IMR-90 (cell line): ENCODE measurements at regions not wholly inside any gene's neighbourhood (a gene's known extent, or its start where the extent isn't known, plus 50 kb on each side); places are given as distances from the start of the nearest gene placed in this dataset.

Source experiments
- ATAC-seq: fragments of 200-7000 bp; cut with Tn5 transposase; 2 replicates; pipeline ENCODE4 v1.9.1; 2020; ENCODE audit warnings: low read depth, mild to moderate bottlenecking, moderate library complexity
- BruUV-seq: library from RNA; stranded (reverse); fragments of 400-500 nt; replicated peaks from 2 replicates; lab custom pipeline; 2021; lab: Mats Ljungman, UMichigan
- CTCF ChIA-PET: fragments of 300-600 bp; formaldehyde crosslinking; extraction: SDS; loops from one replicate; lab custom pipeline; 2021; ENCODE audit warnings: antibody characterized with exemption; lab: Yijun Ruan, JAX
- POLR2A ChIA-PET: fragments of 300-600 bp; sonication (Branson Sonifier 250); formaldehyde crosslinking; loops from one replicate; lab custom pipeline; 2022; ENCODE audit warnings: antibody characterized with exemption; ENCODE audit not compliant: unreplicated experiment; lab: Charles Lee
- DNase-seq: peaks from one replicate; pipeline ENCODE4 v3.0.0; 2013
- H2AFZ ChIP-seq: replicated peaks from 2 replicates; pipeline ENCODE3; 2013; ENCODE audit warnings: low read length, mild to moderate bottlenecking; ENCODE audit not compliant: poor library complexity
- H2AK5ac ChIP-seq: 2 replicates; pipeline ENCODE4 v1.6.1; 2013; ENCODE audit warnings: low read depth, low read length, inconsistent platforms
- H2AK9ac ChIP-seq: replicated peaks from 2 replicates; pipeline ENCODE3; 2013; ENCODE audit warnings: mild to moderate bottlenecking, low read depth, low read length, moderate library complexity; ENCODE audit not compliant: poor library complexity
- H2BK120ac ChIP-seq: 2 replicates; pipeline ENCODE4 v1.6.1; 2013; ENCODE audit warnings: low read depth, low read length, inconsistent platforms
- H2BK15ac ChIP-seq: 3 replicates; pipeline ENCODE4 v1.6.1; 2013; ENCODE audit warnings: low read depth, low read length, inconsistent platforms
- H2BK20ac ChIP-seq: 2 replicates; pipeline ENCODE4 v1.6.1; 2013; ENCODE audit warnings: low read depth, mild to moderate bottlenecking, inconsistent platforms, low read length, moderate library complexity
- H2BK5ac ChIP-seq: 2 replicates; pipeline ENCODE4 v1.6.1; 2013; ENCODE audit warnings: mild to moderate bottlenecking, low read depth, low read length, inconsistent platforms; ENCODE audit not compliant: poor library complexity, severe bottlenecking
- H3K14ac ChIP-seq: replicated peaks from 2 replicates; pipeline ENCODE4 v1.6.1; 2013; ENCODE audit warnings: low read depth, low read length, inconsistent platforms
- H3K18ac ChIP-seq: 2 replicates; pipeline ENCODE4 v1.6.1; 2013; ENCODE audit warnings: low read depth, low read length, control low read depth
- H3K23ac ChIP-seq: 2 replicates; pipeline ENCODE4 v1.6.1; 2013; ENCODE audit warnings: low read depth, low read length, inconsistent platforms
- H3K27ac ChIP-seq: 2 replicates; pipeline ENCODE4 v1.5.1; 2013; ENCODE audit warnings: mild to moderate bottlenecking, control low read depth, low read length; ENCODE audit not compliant: insufficient read depth
- H3K27me3 ChIP-seq: 2 replicates; pipeline ENCODE4 v1.6.1; 2013; ENCODE audit warnings: low read length; ENCODE audit not compliant: control insufficient read depth, insufficient read depth
- H3K36me3 ChIP-seq: 2 replicates; pipeline ENCODE4 v1.6.1; 2013; ENCODE audit warnings: low read length, mixed read lengths; ENCODE audit not compliant: control insufficient read depth, insufficient read depth
- H3K4ac ChIP-seq: 2 replicates; pipeline ENCODE4 v1.6.1; 2013; ENCODE audit warnings: low read depth, low read length, inconsistent platforms
- H3K4me1 ChIP-seq: 2 replicates; pipeline ENCODE4 v1.6.1; 2013; ENCODE audit warnings: low read length, mixed read lengths; ENCODE audit not compliant: control insufficient read depth, insufficient read depth
- H3K4me2 ChIP-seq: 2 replicates; pipeline ENCODE4 v1.6.1; 2013; ENCODE audit warnings: low read depth, mild to moderate bottlenecking, control low read depth, low read length, moderate library complexity
- H3K4me3 ChIP-seq: 2 replicates; pipeline ENCODE4 v1.5.1; 2013; ENCODE audit warnings: low read depth, mild to moderate bottlenecking, control low read depth, low read length, moderate library complexity; ENCODE audit not compliant: insufficient read depth
- H3K56ac ChIP-seq: 2 replicates; pipeline ENCODE4 v1.6.1; 2013; ENCODE audit warnings: low read length, inconsistent platforms; ENCODE audit not compliant: insufficient read depth; ENCODE audit errors: extremely low read depth
- H3K79me1 ChIP-seq, 2 experiments: 2 replicates each; pipeline ENCODE4 v1.6.1; 2013; ENCODE audit warnings: low read length in 2 of 2, inconsistent platforms in 1 of 2, low read depth in 1 of 2
- H3K9ac ChIP-seq: 2 replicates; pipeline ENCODE4 v1.6.1; 2013; ENCODE audit warnings: low read depth, low read length, control low read depth
- H3K9me1 ChIP-seq: 2 replicates; pipeline ENCODE4 v1.6.1; 2013; ENCODE audit warnings: low read length, inconsistent platforms; ENCODE audit not compliant: insufficient read depth
- H3K9me3 ChIP-seq: 2 replicates; pipeline ENCODE4 v1.6.1; 2013; ENCODE audit warnings: low read length; ENCODE audit not compliant: control insufficient read depth, insufficient read depth
- H4K20me1 ChIP-seq: 2 replicates; pipeline ENCODE4 v1.6.1; 2013; ENCODE audit warnings: low read length, inconsistent platforms; ENCODE audit not compliant: insufficient read depth
- H4K5ac ChIP-seq: 2 replicates; pipeline ENCODE4 v1.6.1; 2013; ENCODE audit warnings: mild to moderate bottlenecking, low read depth, low read length, control low read depth
- H4K8ac ChIP-seq, 2 experiments: 2 replicates each; pipeline ENCODE4 v1.6.1; 2013; ENCODE audit warnings: low read depth in 2 of 2, low read length in 2 of 2, control low read depth in 1 of 2, inconsistent platforms in 1 of 2
- H4K91ac ChIP-seq: 2 replicates; pipeline ENCODE4 v1.6.1; 2013; ENCODE audit warnings: low read depth, low read length, inconsistent platforms; ENCODE audit not compliant: insufficient read depth
- BHLHE40 ChIP-seq: fragments of 150-350 bp; IDR thresholded peaks from 2 replicates; pipeline ENCODE4 v1.6.1; 2016; ENCODE audit warnings: mild to moderate bottlenecking, low read depth, low read length
- CEBPB ChIP-seq: IDR thresholded peaks from 2 replicates; pipeline ENCODE4 v1.6.1; 2012; ENCODE audit warnings: low read depth, low read length, improper control_type of control experiment
- CHD1 ChIP-seq: IDR thresholded peaks from 2 replicates; pipeline ENCODE4 v1.6.1; 2012; ENCODE audit warnings: low read depth, low read length, improper control_type of control experiment
- CTCF ChIP-seq: conservative IDR thresholded peaks from 2 replicates; pipeline ENCODE4 v1.5.1; 2012; ENCODE audit warnings: mild to moderate bottlenecking, low read depth, low read length, improper control_type of control experiment
- ELK1 ChIP-seq: fragments of 150-350 bp; IDR thresholded peaks from 2 replicates; pipeline ENCODE4 v1.6.1; 2016; ENCODE audit warnings: low read depth, mild to moderate bottlenecking, low read length, moderate library complexity, borderline replicate concordance
- FOS ChIP-seq: fragments of 150-350 bp; IDR thresholded peaks from 2 replicates; pipeline ENCODE4 v1.6.1; 2016; ENCODE audit warnings: low read depth, low read length
- MAFK ChIP-seq: IDR thresholded peaks from 2 replicates; pipeline ENCODE4 v1.6.1; 2012; ENCODE audit warnings: low read depth, low read length, improper control_type of control experiment
- MAZ ChIP-seq: IDR thresholded peaks from 2 replicates; pipeline ENCODE4 v1.6.1; 2012; ENCODE audit warnings: low read depth, mild to moderate bottlenecking, low read length, improper control_type of control experiment, moderate library complexity, borderline replicate concordance
- MXI1 ChIP-seq: IDR thresholded peaks from 2 replicates; pipeline ENCODE4 v1.6.1; 2012; ENCODE audit warnings: low read depth, mild to moderate bottlenecking, low read length, moderate library complexity, borderline replicate concordance
- NFE2L2 ChIP-seq: fragments of 150-350 bp; IDR thresholded peaks from 2 replicates; pipeline ENCODE4 v1.6.1; 2016; ENCODE audit warnings: low read depth, mild to moderate bottlenecking, low read length
- POLR2A ChIP-seq: IDR thresholded peaks from 2 replicates; pipeline ENCODE4 v1.6.1; 2012; ENCODE audit warnings: mild to moderate bottlenecking, low read depth, low read length
- RAD21 ChIP-seq: IDR thresholded peaks from 2 replicates; pipeline ENCODE4 v1.6.1; 2012; ENCODE audit warnings: low read length, improper control_type of control experiment
- RCOR1 ChIP-seq: IDR thresholded peaks from 2 replicates; pipeline ENCODE4 v1.6.1; 2012; ENCODE audit warnings: mild to moderate bottlenecking, low read length, improper control_type of control experiment; ENCODE audit not compliant: insufficient replicate concordance
- RFX5 ChIP-seq: IDR thresholded peaks from 2 replicates; pipeline ENCODE4 v1.8.0; 2012; ENCODE audit warnings: low read depth, mild to moderate bottlenecking, low read length, moderate library complexity
- SMC3 ChIP-seq: fragments of 150-350 bp; IDR thresholded peaks from 2 replicates; pipeline ENCODE4 v1.6.1; 2016; ENCODE audit warnings: low read depth, mild to moderate bottlenecking, antibody characterized with exemption, low read length, moderate library complexity
- USF2 ChIP-seq: fragments of 150-350 bp; IDR thresholded peaks from 2 replicates; pipeline ENCODE4 v1.6.1; 2017; ENCODE audit warnings: mild to moderate bottlenecking, antibody characterized with exemption, low read length, low read depth
- WGBS, 2 experiments: methylation state at CpG; one replicate each; pipeline versions ENCODE4 v1.1.5 to v1.1.7; 2013; ENCODE audit warnings: missing lambda C conversion rate in 2 of 2; ENCODE audit not compliant: insufficient read length in 1 of 2; ENCODE audit errors: extremely low coverage in 2 of 2; 5-methylcytosine and 5-hydroxymethylcytosine counted together
- dilution Hi-C: fragments of 300-500 bp; cut with HindIII; formaldehyde crosslinking; loops from one replicate; pipeline ENCODE4 v1.14.3; 2018; ENCODE audit warnings: low sequenced_read_pairs; ENCODE audit not compliant: unreplicated experiment
- in situ Hi-C: fragments of 300-500 bp; cut with MboI; formaldehyde crosslinking; loops from 3 replicates; pipeline ENCODE4 v1.14.3; 2019; ENCODE audit warnings: low sequenced_read_pairs, inconsistent platforms, mixed read lengths
- intact Hi-C: fragments of 100-400 bp; cut with micrococcal nuclease; formaldehyde crosslinking; loops from 2 replicates; pipeline ENCODE4 v1.10.0; 2022

- in situ Hi-C loops = no loop called here
- no peak overlapping the region for H3K4me3 ChIP-seq
- no peak overlapping the region for H2BK15ac ChIP-seq
- no peaks in the 10 kb centered on the region for H4K20me1 ChIP-seq
- H3K27ac ChIP-seq = no peak overlapping the region
- H2BK20ac ChIP-seq = no peak overlapping the region
- no peak for TF ChIP-seq MAFK
- no peak for TF ChIP-seq RFX5
- no peak for TF ChIP-seq MXI1
- TF ChIP-seq CEBPB = no peak
- TF ChIP-seq SMC3 = no peak
- no peak for TF ChIP-seq ELK1
- TF ChIP-seq RAD21 = no peak
- TF ChIP-seq POLR2A = no peak
- TF ChIP-seq CHD1 = no peak
- no peak for TF ChIP-seq NFE2L2
- TF ChIP-seq CTCF = no peak
- TF ChIP-seq USF2 = no peak
- TF ChIP-seq MAZ = no peak
- no peak for TF ChIP-seq FOS
- TF ChIP-seq RCOR1 = no peak
- no peak for TF ChIP-seq BHLHE40
- no peak overlapping the region for H3K4me2 ChIP-seq
- H3K56ac ChIP-seq = no peak overlapping the region
- ChIA-PET POLR2A (no interaction called here), CTCF (no interaction called here)
- H3K9me3 ChIP-seq = no peaks in the 10 kb centered on the region
- H3K36me3 ChIP-seq = no peaks in the 10 kb centered on the region
- H3K4ac ChIP-seq = no peak overlapping the region
- H4K91ac ChIP-seq = no peak overlapping the region
- H3K4me1 ChIP-seq = no peaks in the 10 kb centered on the region
- no peak overlapping the region for H2BK120ac ChIP-seq
- no peak overlapping the region for H3K18ac ChIP-seq
- dilution Hi-C loops = no loop called here
- intact Hi-C loops = no loop called here
- no peaks in the 10 kb centered on the region; the same call in 1 of the 2 replicates for H3K9me1 ChIP-seq
- no peaks in the 10 kb centered on the region for H3K79me1 ChIP-seq
- H2AK5ac ChIP-seq = no peak overlapping the region
- H3K23ac ChIP-seq = no peak overlapping the region
- ATAC-seq (no peak), DNase-seq (no peak)
- no CpG with 5 or more reads among the region's 4 CpGs for WGBS, 2 experiments
- H3K9ac ChIP-seq = no peak overlapping the region
- no TSS peak for BruUV-seq
- H3K27me3 ChIP-seq = no peaks in the 10 kb centered on the region
- H4K5ac ChIP-seq = no peak overlapping the region
- H2AFZ ChIP-seq = no peak overlapping the region
- no peak overlapping the region for H2BK5ac ChIP-seq
- H4K8ac ChIP-seq = no peak overlapping the region
- H2AK9ac ChIP-seq = no peak overlapping the region
- no peak overlapping the region for H3K14ac ChIP-seq
These were observed 1702.3 kb downstream of the STIM2 start for GRCh38 chr4:28562913-28563312.
